Erythroblast (primary cell): ENCODE measurements at regions not wholly inside any gene's neighbourhood (a gene's known extent, or its start where the extent isn't known, plus 50 kb on each side); places are given as distances from the start of the nearest gene placed in this dataset.

ENCODE experiments used
- GATA1 ChIP-seq: IDR thresholded peaks from 2 replicates; pipeline ENCODE4 v1.6.1; 2011; ENCODE audit warnings: low read depth, mild to moderate bottlenecking, control low read depth, low read length, moderate library complexity
- POLR2A ChIP-seq: IDR thresholded peaks from 2 replicates; pipeline ENCODE4 v1.6.1; 2011; ENCODE audit warnings: mild to moderate bottlenecking, low read length

DNA sequence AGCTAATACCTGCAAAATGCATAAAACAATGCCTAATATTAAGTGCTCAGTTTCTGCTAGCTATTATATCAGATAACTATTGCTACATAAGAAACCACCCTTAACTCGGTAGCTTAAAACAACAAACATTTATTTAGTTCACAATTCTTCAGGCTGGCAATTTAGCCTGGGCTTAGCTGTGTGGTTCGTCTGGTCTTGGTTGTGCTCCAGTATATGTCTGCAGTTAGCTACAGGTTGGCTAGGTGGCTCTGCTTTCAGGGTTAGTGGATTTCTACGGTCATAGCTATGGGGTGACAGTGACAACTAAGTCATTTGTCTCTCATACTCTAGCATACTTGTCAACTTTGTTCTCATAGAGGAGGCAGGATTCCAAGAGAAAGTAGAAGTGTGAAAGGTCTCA lies 61.8 kb upstream of the NRP1 start:
- TF ChIP-seq POLR2A (no peak), GATA1 (no peak)
